GM19468 (cell line): ENCODE measurements at regions not wholly inside any gene's neighbourhood (a gene's known extent, or its start where the extent isn't known, plus 50 kb on each side); places are given as distances from the start of the nearest gene placed in this dataset.

ENCODE experiments used
- ATAC-seq: cut with Tn5 transposase; IDR thresholded peaks from one replicate; pipeline ENCODE4 v1.9.1; 2021; ENCODE audit warnings: mild to moderate bottlenecking, moderate library complexity, moderate number of reproducible peaks; ENCODE audit not compliant: unreplicated experiment; ENCODE audit errors: extremely low read depth

DNA sequence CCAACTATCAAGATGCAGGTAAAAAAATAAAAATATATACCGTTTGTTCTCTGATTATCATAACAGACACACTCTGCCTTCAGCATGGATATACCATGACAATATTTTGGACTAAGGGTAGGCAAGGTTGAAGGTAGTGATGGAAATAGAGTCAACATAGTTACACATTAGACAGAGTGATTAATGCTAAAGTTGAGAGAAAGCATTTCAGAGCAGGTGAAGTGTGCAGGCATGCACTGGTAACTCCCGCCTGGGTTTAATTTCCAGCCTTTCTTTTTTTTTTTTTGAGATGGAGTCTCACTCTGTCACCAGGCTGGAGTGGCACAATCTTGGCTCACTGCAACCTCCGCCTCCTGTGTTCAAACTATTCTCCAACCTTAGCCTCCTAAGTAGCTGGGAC, 458.5 kb downstream of the TLR4 start:
- no peak for ATAC-seq

DNA sequence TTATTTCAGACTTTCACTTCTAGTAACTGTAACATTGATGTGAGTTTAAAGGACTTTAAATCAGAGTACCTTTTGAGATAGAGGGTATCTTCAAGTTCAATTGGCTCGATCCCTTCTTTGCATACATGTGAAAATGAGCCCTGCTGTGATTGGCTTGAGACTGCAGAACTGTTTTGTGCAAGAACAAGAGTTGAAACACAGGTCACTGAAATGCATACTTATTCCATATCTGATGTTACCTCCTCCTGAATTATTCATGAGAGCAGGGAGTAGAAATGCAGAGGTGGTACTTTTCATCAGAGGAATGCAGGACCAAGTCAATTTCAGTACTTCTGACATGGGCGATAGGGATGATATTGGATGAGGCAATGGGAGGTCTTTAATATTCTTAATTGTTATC, 459.5 kb downstream of the TLR4 start:
- no peak for ATAC-seq

DNA sequence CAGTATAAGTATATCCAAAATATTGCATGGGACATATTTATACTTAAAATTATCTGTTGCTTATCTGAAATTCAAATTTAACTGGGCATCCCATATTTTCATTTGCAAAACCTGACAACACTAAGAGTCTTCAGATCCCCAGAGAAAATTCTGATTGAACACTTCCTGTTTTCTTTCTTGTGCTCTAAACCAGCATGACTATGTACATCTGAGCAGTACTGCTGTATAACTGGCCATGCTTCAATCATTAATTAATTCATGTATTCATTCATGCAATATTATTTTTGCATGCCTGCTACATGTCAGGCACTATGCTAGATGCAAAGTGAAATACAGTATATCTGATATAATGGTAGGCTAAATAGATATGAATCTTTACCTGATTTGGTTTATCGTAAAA, 461.2 kb downstream of the TLR4 start:
- no peak for ATAC-seq

DNA sequence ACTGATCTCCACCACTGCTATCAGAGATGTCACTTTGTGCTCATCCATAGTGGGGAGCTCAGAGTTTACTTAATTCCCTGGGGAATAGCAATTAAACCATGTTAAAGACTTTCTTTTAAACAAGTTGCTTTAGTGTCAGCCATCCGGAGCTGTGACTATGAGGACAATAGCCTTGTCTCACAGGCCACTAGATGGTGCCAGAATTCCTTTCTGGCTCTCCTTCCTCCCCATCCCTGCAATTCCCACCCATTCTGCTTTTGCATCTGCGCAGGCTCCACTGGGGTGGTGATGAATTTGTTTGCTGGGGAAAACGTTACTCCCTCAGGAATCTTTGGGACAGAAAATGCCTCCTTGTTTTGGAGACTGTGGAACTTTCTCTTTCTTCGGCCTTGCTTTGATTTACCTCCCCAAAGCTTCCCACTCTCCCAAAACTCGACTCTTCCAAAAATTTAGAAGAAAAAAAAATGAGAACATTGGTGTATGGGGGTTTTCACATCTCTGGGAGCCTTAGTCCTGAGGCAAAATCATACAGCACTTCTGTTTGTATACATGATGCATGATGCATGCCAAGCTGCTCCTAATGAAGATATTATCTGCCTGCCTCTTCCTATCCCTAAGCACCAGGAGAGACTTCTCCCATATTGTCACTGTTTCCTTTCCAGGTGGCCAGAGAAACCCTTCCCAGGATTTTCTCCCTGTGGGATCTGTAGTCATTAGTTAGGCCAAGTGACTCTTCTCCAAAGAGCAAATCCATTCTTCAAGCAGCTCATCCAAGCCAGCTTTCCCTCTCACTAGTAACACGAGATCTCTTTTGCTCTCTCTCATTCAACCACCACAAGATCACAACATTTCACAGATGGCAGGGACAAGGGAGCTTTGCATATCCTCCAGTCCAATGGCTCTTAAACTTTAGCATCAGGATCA, 466.1 kb downstream of the TLR4 start:
- ATAC-seq = no peak

DNA sequence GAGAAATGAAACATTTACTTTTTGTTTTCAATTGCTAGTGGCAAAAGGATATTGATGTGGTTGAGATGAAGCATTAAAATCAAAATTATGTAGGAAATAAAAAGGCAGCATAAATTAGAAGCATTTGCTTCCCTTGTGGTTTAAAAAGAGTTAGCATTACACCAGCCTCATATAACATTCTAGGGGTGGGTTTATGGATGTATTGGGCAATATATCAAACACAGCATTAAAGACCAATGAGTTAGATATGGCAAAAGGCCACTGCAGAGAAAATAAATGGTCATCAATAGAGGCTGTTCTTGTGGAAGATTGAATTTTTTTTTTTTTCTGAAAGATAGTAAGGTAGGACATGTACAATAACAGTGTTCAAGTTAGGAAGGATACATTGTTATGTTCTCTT, 473.0 kb downstream of the TLR4 start:
- ATAC-seq = no peak

DNA sequence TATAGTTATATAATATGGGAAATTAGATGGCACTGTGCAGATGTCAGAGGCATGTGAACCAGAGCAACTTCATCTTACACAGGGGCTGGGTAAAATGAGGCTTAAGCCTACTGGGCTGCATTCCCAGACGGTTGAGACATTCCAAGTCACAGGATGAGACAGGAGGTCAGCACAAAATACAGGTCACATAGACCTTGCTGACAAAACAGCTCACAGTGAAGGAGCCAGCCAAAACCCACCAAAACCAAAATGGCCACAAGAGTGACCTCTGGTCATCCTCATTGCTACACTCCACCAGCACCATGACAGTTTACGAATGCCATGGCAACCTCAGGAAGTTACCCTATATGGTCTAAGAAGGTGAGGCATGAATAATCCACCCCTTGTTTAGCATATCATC, 479.4 kb downstream of the TLR4 start:
- no peak for ATAC-seq

DNA sequence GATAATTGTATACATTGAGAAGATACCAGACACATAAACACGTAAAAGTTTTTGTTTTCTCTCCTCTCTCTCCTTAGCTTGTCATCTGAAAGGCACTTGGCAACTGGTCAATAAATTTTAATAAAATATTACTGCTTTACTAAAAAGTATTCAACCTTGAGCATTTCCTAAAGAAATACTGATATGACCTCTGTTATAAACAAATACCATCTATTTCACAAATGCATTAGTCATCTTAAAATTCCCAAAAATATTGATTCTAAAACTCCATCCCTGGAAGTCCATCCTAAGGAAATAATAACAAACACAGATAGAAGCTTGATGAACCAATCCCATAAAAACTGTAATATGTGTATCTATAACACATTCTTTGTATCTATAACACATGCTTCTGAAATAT, 483.2 kb downstream of the TLR4 start:
- ATAC-seq = no peak

DNA sequence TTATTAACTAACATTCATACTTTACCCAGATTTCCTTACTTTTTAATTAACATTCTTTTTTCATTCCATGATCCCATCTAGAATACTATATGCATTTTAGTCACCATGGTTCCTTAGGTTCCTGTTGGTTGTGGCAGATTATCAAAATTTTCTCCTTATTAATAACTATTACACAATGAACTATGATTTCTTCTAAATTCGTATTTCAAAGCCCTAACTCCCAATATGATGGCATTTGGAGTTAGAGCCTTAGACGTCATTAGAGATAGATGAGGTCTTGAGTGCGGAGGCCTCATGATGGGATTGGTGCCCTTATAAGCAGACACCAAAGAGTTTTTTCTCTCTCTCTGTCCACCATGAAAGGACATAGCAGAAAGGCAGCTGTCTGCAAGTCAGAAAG, 485.4 kb downstream of the TLR4 start:
- no peak for ATAC-seq

DNA sequence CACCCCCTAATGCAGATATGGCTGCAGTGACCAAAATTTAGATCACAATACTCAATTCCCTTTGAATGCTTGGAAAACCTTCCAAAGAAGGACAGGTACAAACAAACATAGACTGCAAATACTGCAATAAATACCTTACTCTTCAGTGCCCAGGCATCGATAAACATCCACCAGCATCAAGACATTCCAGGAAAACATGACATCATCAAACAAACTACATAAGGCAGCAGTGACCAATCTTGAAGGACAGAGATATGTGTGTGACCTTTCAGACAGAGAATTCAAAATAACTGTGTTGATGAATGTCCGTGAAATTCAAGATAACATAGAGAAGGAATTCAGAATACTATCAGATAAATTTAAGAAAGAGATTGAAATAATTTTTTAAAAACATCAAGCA, 488.6 kb downstream of the TLR4 start:
- ATAC-seq = no peak

DNA sequence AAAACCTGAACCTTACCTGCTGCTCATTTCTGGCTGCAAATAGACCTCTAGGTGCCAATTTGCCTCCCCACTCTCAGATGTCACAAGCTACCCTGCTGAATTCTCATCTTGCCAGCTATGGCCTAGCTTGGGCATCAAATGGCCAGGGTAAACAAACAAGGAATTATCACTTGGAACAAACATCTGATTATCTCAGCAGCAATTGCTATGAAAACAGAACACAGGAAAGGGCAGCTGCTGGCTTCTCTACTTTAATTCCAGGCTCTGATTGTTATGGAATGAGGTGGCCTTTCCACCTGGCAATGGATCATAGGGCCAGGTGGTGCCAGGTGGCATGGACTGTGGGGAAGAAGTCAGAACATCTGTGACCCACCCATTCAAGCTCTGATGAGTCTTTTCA, 505.1 kb downstream of the TLR4 start:
- no peak for ATAC-seq

DNA sequence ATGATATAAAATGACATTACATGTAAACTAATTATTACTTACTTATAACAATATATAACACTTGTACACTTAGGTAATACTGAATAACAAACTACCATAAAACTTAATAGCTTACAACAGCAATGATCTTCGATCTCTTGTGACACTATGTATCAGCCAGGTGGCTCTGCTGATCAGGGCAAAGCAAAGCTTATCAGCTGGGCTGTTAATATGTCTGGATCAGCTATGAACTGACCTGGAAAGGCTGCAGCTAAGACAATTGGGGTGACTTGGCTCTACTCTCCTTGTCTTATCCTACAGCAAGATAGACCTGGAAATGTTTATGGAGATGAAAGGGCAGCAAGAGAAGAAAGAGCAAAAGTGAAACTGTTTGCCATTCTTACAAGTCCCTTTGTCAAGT, 511.3 kb downstream of the TLR4 start:
- no peak for ATAC-seq

DNA sequence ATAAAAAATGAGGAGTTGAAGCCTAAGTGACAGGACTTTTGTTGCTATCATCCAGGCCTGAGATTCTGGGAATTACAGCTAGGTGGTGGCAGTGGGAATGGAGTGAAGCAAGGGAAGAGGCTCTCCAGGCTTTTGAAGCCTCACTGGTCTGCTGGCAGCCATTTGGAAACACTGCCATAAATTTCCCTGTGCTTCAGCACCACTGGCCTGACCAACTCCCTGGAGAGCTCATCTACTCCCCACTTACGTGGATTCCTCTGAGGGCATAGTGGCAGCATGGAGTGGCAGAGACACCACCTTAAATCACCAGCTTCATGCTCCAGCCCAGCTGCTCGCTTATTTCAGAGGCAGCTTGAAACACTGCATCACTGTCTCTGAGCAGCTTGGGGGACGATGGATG, 518.2 kb downstream of the TLR4 start:
- no peak for ATAC-seq

DNA sequence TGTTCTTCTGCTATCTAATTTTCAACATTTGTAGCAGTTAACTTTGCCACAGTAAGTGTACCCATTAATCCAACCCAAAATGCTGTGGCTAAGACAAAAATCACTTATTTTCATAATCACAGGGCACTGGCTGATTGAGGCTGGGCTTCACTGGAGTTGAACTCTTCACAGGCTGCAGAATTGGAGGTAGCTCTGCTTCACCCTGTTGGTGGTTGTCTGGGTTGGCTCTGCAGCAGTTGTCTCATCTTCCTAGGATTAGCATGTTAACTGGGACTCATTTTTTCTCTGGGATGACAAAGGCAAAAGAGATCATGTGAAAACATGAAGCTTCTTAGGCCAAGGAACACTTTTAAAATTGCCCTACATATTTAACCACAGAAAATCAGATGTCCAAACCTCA, 518.9 kb downstream of the TLR4 start:
- ATAC-seq = no peak

DNA sequence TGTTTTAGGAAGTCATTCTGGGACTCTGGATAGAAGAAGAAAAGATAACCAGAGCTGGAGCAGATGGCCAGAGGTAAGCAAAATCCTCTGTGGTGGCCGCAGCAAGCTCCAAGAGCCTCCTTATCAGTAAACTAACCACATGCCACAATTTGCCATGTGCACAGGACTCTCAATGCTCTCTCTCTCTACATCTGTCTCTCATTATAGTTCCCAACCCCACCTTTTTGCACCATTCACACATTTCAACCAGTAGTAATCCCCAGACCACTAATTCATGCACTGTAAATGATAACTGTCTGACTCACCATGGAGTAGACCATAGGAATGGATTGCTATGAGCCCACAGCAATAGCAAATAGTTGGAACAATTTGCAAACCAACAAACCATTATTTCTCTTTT, 526.1 kb downstream of the TLR4 start:
- ATAC-seq = no peak

DNA sequence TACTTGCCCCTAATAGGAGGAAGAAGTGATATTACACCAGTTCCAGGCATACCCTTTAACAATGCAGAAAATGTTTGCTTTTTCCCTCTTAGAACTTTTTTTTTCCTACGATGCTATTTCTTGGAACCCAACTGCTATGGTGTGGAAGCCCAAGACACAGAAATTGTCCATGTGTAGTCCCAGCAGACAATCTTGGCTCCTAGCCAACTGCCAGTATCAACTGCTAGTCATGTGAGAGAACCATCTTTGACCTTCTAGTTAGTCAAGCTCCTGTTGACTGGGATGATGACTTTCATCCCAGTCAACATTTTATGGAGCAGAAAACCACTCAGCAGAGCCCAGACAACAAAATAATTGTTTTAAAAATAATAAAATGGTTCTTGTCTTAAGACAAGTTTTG, 532.4 kb downstream of the TLR4 start:
- no peak for ATAC-seq

DNA sequence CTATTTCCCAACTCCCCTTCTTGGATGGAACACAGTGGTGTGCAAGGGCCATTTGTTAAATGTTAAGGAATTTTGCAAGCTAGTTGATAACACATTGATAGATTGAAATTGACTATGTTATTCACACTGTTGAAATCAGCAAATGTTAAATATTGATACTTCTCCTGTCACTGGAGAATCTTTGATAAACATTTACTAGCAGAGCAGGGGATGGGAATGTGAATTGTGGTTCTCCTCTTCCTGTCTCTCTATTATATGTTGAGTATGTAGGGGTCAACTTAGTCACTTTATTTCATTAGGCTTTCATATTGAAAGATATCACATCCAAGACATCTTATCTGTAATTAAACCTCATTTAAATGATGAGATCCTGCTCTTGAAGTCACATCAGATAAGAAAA, 533.9 kb downstream of the TLR4 start:
- ATAC-seq = no peak

DNA sequence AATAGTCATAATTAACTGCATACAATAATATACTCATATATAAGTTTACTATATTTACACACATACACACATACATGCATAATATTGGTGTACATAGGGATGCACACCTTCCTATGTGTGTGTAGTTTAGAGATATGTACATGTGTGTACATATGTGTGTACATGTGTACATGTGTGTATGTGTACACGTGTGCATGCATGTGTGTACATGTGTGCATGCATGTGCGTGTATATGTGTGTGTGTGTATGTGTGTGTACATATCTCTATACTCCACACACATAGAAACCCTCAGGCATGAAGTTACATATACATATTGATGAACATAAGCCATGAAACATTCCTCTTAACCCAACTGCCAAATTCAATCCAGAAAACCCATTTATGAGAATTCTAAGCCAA, 547.8 kb downstream of the TLR4 start:
- ATAC-seq = no peak

DNA sequence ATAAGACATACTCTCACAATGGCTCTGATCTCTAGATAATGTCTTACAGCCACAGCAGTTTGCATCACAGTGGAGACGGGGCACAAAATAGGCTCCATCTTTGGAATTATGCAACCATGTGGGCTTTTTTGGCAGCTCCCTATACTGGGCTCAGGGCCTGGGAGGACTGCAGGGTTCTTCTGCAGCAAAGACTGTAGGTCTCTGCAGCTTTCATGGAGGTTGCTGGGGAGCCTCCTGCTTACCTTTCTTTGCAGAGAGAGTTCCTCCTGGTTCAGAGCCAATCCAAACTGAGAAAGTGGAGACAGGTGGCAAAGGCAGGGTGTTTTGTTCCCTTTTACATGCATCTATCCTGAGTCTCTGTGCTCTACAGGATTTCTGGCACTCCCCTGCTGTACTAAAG, 558.0 kb downstream of the TLR4 start:
- ATAC-seq = no peak

DNA sequence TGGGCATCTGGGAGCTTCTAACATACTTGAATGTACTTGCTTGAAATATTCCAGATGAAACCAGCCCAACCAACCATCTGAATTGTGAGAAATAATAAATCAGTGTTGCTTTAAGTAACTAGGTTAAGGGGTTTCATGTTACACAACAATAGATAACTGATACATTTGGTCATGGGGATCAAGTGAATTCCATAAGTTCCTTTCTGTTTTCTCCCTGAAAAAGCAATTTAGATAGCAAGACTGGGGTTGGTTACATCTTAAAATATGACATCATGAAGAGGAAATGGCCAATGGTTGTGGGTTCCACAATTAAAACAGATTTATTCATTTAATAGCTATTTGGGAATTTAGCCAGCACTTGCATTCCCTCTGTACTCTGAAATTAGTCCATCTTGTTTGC, 559.7 kb downstream of the TLR4 start:
- no peak for ATAC-seq

DNA sequence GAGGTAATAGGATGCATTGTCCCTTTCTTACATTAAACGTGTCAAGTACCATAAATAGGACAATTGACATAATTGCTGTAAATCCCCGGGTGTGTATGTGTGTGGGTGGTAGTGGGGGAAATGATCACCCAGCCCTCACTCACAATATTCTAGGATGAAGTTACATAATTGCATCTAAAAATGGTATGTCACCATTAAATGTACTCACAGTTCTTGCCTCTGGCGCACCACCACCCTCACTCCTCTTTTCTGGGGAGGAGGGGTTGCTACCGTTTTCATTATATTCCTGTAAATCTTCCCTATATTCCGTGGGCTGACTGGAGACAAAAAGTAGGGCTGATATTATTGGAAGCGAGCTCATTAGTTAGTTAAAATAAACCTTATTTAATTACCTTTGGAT, 563.8 kb downstream of the TLR4 start:
- no peak for ATAC-seq

DNA sequence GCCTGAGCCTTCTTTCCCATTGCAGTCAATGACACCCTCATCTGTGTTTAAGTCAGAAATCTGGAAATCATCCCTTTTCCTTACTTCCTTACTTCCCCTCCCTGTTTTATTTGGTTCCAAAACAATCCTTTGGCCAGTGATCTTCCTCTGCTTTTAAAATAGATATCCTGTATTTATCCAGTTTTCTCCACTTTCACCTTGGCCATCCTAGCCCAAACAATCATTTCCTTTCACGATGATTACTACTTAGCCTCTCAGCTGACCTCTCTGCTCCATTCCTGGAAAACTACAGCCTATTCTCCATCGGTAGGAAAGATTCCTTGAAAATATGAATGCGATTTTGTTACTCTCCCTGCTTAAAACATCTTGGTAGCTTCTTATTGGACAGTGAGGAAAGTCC, 565.4 kb downstream of the TLR4 start:
- no peak for ATAC-seq

DNA sequence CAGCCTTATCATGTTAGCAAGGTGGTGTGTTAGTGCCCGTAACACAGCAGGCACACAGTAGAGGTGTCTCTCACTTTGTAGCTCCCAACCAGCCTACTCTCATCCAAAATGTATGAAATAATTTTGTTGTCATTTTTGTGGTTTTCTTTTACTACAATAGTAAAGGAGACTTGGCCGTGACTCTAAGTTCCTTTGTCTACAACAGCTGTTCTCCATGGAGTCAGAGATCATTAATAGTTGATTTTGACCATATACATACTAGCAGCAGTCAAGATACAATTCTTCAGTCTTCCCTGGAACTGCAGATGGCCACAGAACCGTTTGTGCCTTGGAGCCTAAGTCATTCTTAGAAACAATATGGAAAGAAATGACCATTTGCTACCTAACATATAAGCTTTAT, 567.1 kb downstream of the TLR4 start:
- ATAC-seq = no peak
